SK-N-SH treated with all-trans-retinoic acid at 6 μM for 48 hours (cell line): ENCODE measurements at regions not wholly inside any gene's neighbourhood (a gene's known extent, or its start where the extent isn't known, plus 50 kb on each side); places are given as distances from the start of the nearest gene placed in this dataset.
A peak's percentile ranks its signal among the peaks of the same experiment; 100 is the strongest.

Source experiments
- ATAC-seq: fragments of 200-7000 bp; cut with Tn5 transposase; 3 replicates; pipeline ENCODE4 v1.9.1; 2020; ENCODE audit warnings: mild to moderate bottlenecking, moderate library complexity
- ARNTL ChIP-seq: fragments of 450-650 bp; formaldehyde crosslinking; IDR thresholded peaks from 2 replicates; pipeline ENCODE4 v1.5.0; 2020; ENCODE audit warnings: low read depth, mild to moderate bottlenecking, moderate library complexity, borderline replicate concordance
- CSDC2 ChIP-seq: fragments of 250-450 bp; sonication (Bioruptor Pico); IDR thresholded peaks from 2 replicates; pipeline ENCODE4 v1.5.0; 2020; ENCODE audit warnings: mild to moderate bottlenecking, moderate library complexity
- GLIS3 ChIP-seq: fragments of 250-450 bp; sonication (Bioruptor Pico); IDR thresholded peaks from 2 replicates; pipeline ENCODE4 v1.5.0; 2020; ENCODE audit warnings: mild to moderate bottlenecking, moderate library complexity
- ISL1 ChIP-seq: fragments of 250-450 bp; sonication (Bioruptor Pico); IDR thresholded peaks from 2 replicates; pipeline ENCODE4 v2.1.2; 2022; ENCODE audit warnings: mild to moderate bottlenecking, moderate library complexity
- OSR1 ChIP-seq: fragments of 250-450 bp; sonication (Bioruptor Pico); IDR thresholded peaks from 2 replicates; pipeline ENCODE4 v1.8.0; 2022; ENCODE audit warnings: moderate library complexity, mild to moderate bottlenecking, inconsistent platforms
- PPARA ChIP-seq: fragments of 250-450 bp; sonication (Bioruptor Pico); IDR thresholded peaks from 2 replicates; pipeline ENCODE4 v1.5.0; 2020; ENCODE audit warnings: mild to moderate bottlenecking, borderline replicate concordance
- SNAI2 ChIP-seq: fragments of 250-450 bp; sonication (Bioruptor Pico); IDR thresholded peaks from 2 replicates; pipeline ENCODE4 v1.5.0; 2020; ENCODE audit warnings: mild to moderate bottlenecking, moderate library complexity
- TCF4 ChIP-seq: fragments of 250-450 bp; sonication (Bioruptor Pico); IDR thresholded peaks from 2 replicates; pipeline ENCODE4 v1.8.0; 2021; ENCODE audit warnings: mild to moderate bottlenecking, moderate library complexity, borderline replicate concordance
- TOX ChIP-seq: fragments of 250-450 bp; sonication (Bioruptor Pico); IDR thresholded peaks from 2 replicates; pipeline ENCODE4 v1.8.0; 2021; ENCODE audit warnings: mild to moderate bottlenecking, moderate library complexity, borderline replicate concordance
- ZC3H10 ChIP-seq: fragments of 250-450 bp; sonication (Bioruptor Pico); IDR thresholded peaks from 2 replicates; pipeline ENCODE4 v1.5.1; 2021; ENCODE audit warnings: mild to moderate bottlenecking, moderate library complexity
- ZFP3 ChIP-seq: fragments of 250-450 bp; sonication (Bioruptor Pico); IDR thresholded peaks from 2 replicates; pipeline ENCODE4 v1.5.0; 2020; ENCODE audit warnings: mild to moderate bottlenecking, moderate library complexity
- ZFP30 ChIP-seq: fragments of 450-650 bp; formaldehyde crosslinking; IDR thresholded peaks from 2 replicates; pipeline ENCODE4 v1.5.0; 2022; ENCODE audit warnings: mild to moderate bottlenecking, moderate library complexity
- ZNF565 ChIP-seq: fragments of 450-650 bp; formaldehyde crosslinking; conservative IDR thresholded peaks from 2 replicates; pipeline ENCODE4 v1.5.0; 2020; ENCODE audit warnings: low read depth, mild to moderate bottlenecking, moderate library complexity
- ZNF70 ChIP-seq: fragments of 450-650 bp; formaldehyde crosslinking; IDR thresholded peaks from 2 replicates; pipeline ENCODE4 v1.5.0; 2020; ENCODE audit warnings: mild to moderate bottlenecking, moderate library complexity
- ZNF8 ChIP-seq: fragments of 450-650 bp; formaldehyde crosslinking; IDR thresholded peaks from 2 replicates; pipeline ENCODE4 v1.5.0; 2020; ENCODE audit warnings: mild to moderate bottlenecking, moderate library complexity
- TF ChIP-seq, protein P1 (sequence below): fragments of 250-450 bp; sonication (Bioruptor Pico); IDR thresholded peaks from 2 replicates; pipeline ENCODE4 v1.5.1; 2020; ENCODE audit warnings: low read depth, mild to moderate bottlenecking, moderate library complexity
- TF ChIP-seq, protein P2 (sequence below): fragments of 250-450 bp; sonication (Bioruptor Pico); IDR thresholded peaks from 2 replicates; pipeline ENCODE4 v1.5.0; 2020; ENCODE audit warnings: mild to moderate bottlenecking, moderate library complexity
- TF ChIP-seq, protein P3 (sequence below): fragments of 250-450 bp; sonication (Bioruptor Pico); IDR thresholded peaks from 2 replicates; pipeline ENCODE4 v1.8.0; 2020; ENCODE audit warnings: mild to moderate bottlenecking, moderate library complexity, borderline replicate concordance
- TF ChIP-seq, protein P4 (sequence below): fragments of 250-450 bp; sonication (Bioruptor Pico); IDR thresholded peaks from 2 replicates; pipeline ENCODE4 v1.5.1; 2021; ENCODE audit warnings: mild to moderate bottlenecking, moderate library complexity

DNA sequence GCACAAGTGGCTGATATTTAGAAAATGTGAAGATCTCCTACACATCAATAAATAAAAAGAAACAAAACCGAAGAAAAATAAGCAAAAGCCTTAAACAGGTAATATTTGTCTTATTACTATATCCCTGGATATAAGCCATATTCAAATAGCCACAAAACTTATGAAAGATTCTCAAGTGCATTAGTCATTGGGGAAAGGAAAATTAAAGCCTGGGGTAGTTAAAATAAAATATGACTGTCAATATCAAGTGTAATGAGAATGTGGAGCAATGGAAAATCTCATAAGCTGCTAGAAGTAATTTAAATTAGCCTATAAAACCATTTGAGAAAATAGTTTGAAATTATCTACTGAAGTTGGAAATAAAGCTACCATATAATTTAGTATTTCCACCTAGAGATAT lies 399.9 kb downstream of the GASK1B start:
- no peak for ATAC-seq
- TF ChIP-seq ZC3H10 = no peak
- no peak for TF ChIP-seq ISL1 (CRISPR knock-in tag)
- TF ChIP-seq, protein P1, sequence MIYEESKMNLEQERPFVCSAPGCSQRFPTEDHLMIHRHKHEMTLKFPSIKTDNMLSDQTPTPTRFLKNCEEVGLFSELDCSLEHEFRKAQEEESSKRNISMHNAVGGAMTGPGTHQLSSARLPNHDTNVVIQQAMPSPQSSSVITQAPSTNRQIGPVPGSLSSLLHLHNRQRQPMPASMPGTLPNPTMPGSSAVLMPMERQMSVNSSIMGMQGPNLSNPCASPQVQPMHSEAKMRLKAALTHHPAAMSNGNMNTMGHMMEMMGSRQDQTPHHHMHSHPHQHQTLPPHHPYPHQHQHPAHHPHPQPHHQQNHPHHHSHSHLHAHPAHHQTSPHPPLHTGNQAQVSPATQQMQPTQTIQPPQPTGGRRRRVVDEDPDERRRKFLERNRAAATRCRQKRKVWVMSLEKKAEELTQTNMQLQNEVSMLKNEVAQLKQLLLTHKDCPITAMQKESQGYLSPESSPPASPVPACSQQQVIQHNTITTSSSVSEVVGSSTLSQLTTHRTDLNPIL (CRISPR knock-in tag) = no peak
- TF ChIP-seq GLIS3 = no peak
- TF ChIP-seq ZNF8 (CRISPR knock-in tag) = no peak
- TF ChIP-seq, protein P2, sequence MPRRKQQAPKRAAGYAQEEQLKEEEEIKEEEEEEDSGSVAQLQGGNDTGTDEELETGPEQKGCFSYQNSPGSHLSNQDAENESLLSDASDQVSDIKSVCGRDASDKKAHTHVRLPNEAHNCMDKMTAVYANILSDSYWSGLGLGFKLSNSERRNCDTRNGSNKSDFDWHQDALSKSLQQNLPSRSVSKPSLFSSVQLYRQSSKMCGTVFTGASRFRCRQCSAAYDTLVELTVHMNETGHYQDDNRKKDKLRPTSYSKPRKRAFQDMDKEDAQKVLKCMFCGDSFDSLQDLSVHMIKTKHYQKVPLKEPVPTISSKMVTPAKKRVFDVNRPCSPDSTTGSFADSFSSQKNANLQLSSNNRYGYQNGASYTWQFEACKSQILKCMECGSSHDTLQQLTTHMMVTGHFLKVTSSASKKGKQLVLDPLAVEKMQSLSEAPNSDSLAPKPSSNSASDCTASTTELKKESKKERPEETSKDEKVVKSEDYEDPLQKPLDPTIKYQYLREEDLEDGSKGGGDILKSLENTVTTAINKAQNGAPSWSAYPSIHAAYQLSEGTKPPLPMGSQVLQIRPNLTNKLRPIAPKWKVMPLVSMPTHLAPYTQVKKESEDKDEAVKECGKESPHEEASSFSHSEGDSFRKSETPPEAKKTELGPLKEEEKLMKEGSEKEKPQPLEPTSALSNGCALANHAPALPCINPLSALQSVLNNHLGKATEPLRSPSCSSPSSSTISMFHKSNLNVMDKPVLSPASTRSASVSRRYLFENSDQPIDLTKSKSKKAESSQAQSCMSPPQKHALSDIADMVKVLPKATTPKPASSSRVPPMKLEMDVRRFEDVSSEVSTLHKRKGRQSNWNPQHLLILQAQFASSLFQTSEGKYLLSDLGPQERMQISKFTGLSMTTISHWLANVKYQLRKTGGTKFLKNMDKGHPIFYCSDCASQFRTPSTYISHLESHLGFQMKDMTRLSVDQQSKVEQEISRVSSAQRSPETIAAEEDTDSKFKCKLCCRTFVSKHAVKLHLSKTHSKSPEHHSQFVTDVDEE (CRISPR knock-in tag) = no peak
- TF ChIP-seq ZFP30 (CRISPR knock-in tag) = no peak
- TF ChIP-seq CSDC2 = no peak
- no peak for TF ChIP-seq ZNF565 (CRISPR knock-in tag)
- no peak for TF ChIP-seq ZNF70 (CRISPR knock-in tag)
- TF ChIP-seq, protein P3, sequence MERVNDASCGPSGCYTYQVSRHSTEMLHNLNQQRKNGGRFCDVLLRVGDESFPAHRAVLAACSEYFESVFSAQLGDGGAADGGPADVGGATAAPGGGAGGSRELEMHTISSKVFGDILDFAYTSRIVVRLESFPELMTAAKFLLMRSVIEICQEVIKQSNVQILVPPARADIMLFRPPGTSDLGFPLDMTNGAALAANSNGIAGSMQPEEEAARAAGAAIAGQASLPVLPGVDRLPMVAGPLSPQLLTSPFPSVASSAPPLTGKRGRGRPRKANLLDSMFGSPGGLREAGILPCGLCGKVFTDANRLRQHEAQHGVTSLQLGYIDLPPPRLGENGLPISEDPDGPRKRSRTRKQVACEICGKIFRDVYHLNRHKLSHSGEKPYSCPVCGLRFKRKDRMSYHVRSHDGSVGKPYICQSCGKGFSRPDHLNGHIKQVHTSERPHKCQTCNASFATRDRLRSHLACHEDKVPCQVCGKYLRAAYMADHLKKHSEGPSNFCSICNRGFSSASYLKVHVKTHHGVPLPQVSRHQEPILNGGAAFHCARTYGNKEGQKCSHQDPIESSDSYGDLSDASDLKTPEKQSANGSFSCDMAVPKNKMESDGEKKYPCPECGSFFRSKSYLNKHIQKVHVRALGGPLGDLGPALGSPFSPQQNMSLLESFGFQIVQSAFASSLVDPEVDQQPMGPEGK (CRISPR knock-in tag) = no peak
- no peak for TF ChIP-seq ZFP3 (CRISPR knock-in tag)
- TF ChIP-seq TCF4 = no peak
- TF ChIP-seq, protein P4, sequence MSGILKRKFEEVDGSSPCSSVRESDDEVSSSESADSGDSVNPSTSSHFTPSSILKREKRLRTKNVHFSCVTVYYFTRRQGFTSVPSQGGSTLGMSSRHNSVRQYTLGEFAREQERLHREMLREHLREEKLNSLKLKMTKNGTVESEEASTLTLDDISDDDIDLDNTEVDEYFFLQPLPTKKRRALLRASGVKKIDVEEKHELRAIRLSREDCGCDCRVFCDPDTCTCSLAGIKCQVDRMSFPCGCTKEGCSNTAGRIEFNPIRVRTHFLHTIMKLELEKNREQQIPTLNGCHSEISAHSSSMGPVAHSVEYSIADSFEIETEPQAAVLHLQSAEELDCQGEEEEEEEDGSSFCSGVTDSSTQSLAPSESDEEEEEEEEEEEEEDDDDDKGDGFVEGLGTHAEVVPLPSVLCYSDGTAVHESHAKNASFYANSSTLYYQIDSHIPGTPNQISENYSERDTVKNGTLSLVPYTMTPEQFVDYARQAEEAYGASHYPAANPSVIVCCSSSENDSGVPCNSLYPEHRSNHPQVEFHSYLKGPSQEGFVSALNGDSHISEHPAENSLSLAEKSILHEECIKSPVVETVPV (CRISPR knock-in tag) = no peak
- TF ChIP-seq TOX (CRISPR knock-in tag) = no peak
- TF ChIP-seq ARNTL = no peak
- no peak for TF ChIP-seq SNAI2 (CRISPR knock-in tag)
- no peak for TF ChIP-seq PPARA (CRISPR knock-in tag)

DNA sequence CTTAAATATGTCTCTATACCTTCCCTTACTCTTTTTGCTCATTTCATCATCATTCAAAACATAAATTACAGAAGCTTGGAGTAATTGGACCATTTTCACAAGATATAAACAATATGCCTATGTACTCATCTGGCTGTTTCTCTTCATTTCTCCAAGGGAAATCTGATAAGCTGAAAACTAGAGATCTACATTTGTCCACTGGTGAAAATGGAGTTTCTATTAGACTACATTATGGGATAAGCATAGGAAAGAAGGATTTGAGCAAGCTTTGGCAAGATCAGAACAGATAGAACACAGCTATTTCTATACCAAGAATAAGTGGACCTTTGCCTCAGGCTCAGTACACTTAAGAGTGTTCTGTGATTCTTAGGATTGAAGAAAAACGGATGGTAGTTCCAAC lies 404.4 kb downstream of the GASK1B start:
- no peak for ATAC-seq
- TF ChIP-seq PPARA (CRISPR knock-in tag) (no peak), TCF4 (peak; percentile 47; the same call in 1 of the 2 replicates), ZFP3 (CRISPR knock-in tag) (no peak), ZNF8 (CRISPR knock-in tag) (0 out of 2 replicates have a peak, but pooled peaks have one; percentile 14), ZC3H10 (no peak)

DNA sequence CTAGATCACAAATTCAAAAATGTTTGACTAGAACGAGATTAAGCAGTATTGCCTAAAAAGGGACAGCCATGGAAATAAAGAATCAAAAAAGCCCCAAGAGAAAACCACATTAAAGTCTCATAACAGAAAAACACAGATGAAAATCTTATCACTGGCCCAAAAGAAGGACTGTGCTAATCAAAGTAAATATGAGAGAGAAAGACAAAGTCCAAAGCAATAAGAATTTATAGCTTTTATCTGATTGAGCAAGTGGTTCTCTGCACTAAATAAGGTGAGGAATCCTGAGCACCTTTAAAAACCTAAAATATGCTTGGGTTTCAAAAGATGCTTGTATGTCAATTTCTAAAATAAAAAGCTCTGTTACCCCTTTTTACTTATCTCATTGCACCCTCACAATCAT lies 409.3 kb downstream of the GASK1B start:
- ATAC-seq = no peak
- no peak for TF ChIP-seq PPARA (CRISPR knock-in tag)

DNA sequence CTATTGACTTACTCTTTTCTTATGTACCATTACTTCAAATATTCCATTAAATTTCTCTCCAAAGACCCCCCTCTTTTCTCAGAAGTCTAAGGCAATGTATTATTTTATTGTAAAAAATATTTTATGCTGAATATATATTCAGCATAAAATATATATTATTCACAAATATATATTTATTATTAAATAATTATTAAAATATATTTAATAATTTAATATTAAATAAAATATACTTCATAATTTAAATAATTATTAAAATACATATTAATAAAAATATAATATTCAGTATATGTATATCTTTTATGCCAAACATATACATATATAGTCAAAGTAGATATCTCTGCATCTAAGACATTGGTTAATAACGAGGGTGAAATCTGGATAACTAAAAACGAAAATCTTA lies 418.4 kb downstream of the GASK1B start:
- TF ChIP-seq ZC3H10 (no peak), CSDC2 (no peak), GLIS3 (no peak), ZFP3 (CRISPR knock-in tag) (no peak), ZNF8 (CRISPR knock-in tag) (no peak), SNAI2 (CRISPR knock-in tag) (no peak), OSR1 (CRISPR knock-in tag) (no peak), PPARA (CRISPR knock-in tag) (no peak), ISL1 (CRISPR knock-in tag) (no peak), TOX (CRISPR knock-in tag) (no peak), ZNF565 (CRISPR knock-in tag) (no peak), ZFP30 (CRISPR knock-in tag) (no peak), ZNF70 (CRISPR knock-in tag) (no peak)
- TF ChIP-seq, protein P1 (CRISPR knock-in tag) = no peak
- TF ChIP-seq, protein P2 (CRISPR knock-in tag) = no peak
- TF ChIP-seq, protein P4 (CRISPR knock-in tag) = no peak
- ATAC-seq = no peak
